ENCODE measurements at regions not wholly inside any gene's neighbourhood (a gene's known extent, or its start where the extent isn't known, plus 50 kb on each side); places are given as distances from the start of the nearest gene placed in this dataset.
A peak's percentile ranks its signal among the peaks of the same experiment; 100 is the strongest.

DNA sequence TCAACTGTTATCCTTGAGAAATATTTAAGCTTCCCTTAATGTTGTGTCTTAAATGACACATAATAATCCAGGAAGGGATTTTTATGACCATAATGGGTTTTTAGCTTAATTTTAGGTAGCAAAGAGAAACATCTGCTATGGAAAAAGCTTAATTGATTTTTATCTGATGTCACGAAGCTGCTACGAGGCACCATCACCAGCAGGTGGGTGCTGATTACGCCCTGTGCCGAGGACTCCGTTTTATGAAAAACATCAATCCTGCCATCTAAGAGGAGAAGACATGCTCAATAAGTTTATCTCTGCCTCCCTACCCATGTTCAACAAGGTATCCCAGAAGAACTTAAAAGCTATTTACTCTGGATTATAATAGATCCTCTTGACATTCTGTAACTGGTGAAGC, 280.6 kb upstream of the ZFP42 start:
- Histone ChIP-seq H3K9me3 (ENCODE audit: control insufficient read depth, low read depth, low read length) (no peaks in the 10 kb centered on the region), H2BK20ac (ENCODE audit: low read depth, low read length, poor library complexity, severe bottlenecking) (no peak overlapping the region), H3K23ac (ENCODE audit: insufficient read length, low read depth, low read length) (no peak overlapping the region), H3K4me2 (ENCODE audit: insufficient read depth, insufficient read length, low read length) (no peak overlapping the region), H2BK12ac (ENCODE audit: insufficient read length, low read depth, low read length) (no peak overlapping the region), H3K18ac (ENCODE audit: insufficient read length, low read depth, low read length) (no peak overlapping the region), H4K20me1 (ENCODE audit: control insufficient read depth, insufficient read depth, insufficient read length) (no peaks in the 10 kb centered on the region), H3K14ac (ENCODE audit: insufficient read depth, low read length) (no peak overlapping the region), H4K5ac (ENCODE audit: insufficient read length, low read depth, low read length) (no peak overlapping the region), H2BK15ac (ENCODE audit: low read depth, low read length) (no peak overlapping the region), H3K9ac (ENCODE audit: extremely low read depth, insufficient read length, low read length) (no peak overlapping the region), H3K79me1 (ENCODE audit: insufficient read depth, low read depth, low read length, poor library complexity, severe bottlenecking) (no peaks in the 10 kb centered on the region), H3T11ph (ENCODE audit: low read length) (no peak overlapping the region), H4K8ac (replicated peaks; ENCODE audit: insufficient read length, low read depth, low read length) (no peak overlapping the region), H3K27ac (ENCODE audit: insufficient read length, low read depth, low read length) (no peak overlapping the region), H2BK5ac (ENCODE audit: insufficient read length, low read length) (no peak overlapping the region), H3K4me1 (ENCODE audit: insufficient read depth, low read length) (no peaks in the 10 kb centered on the region), H3K27me3 (ENCODE audit: insufficient read depth, low read length) (no peaks in the 10 kb centered on the region), H4K91ac (ENCODE audit: insufficient read length, low read depth, low read length) (no peak overlapping the region), H2BK120ac (ENCODE audit: low read depth, low read length, poor library complexity, severe bottlenecking) (no peak overlapping the region), H3K4ac (ENCODE audit: low read depth, low read length) (no peak overlapping the region), H2AFZ (ENCODE audit: low read length) (no peak overlapping the region), H2AK5ac (ENCODE audit: insufficient read length, low read length) (no peak overlapping the region), H3K23me2 (ENCODE audit: insufficient read length, low read depth, low read length, poor library complexity, severe bottlenecking) (no peaks in the 10 kb centered on the region), H3K79me2 (ENCODE audit: insufficient read depth, low read length) (no peaks in the 10 kb centered on the region), H3K56ac (ENCODE audit: insufficient read length, low read depth, low read length) (no peak overlapping the region)
- no CpG with 5 or more reads among the region's 5 CpGs for WGBS (ENCODE audit: extremely low coverage, insufficient read length, low lambda C conversion rate)
- Mint-ChIP-seq H3K9me3 (no peaks in the 10 kb centered on the region), H3K4me1 (no peaks in the 10 kb centered on the region), H3K27me3 (ENCODE audit: low read depth) (no peaks in the 10 kb centered on the region), H3K4me3 (no peak overlapping the region), H3K36me3 (ENCODE audit: insufficient read depth in 1 of 3, low read depth in 3 of 3) (no peaks in the 10 kb centered on the region), H3K27ac (no peak overlapping the region)
- TF ChIP-seq, protein P1, sequence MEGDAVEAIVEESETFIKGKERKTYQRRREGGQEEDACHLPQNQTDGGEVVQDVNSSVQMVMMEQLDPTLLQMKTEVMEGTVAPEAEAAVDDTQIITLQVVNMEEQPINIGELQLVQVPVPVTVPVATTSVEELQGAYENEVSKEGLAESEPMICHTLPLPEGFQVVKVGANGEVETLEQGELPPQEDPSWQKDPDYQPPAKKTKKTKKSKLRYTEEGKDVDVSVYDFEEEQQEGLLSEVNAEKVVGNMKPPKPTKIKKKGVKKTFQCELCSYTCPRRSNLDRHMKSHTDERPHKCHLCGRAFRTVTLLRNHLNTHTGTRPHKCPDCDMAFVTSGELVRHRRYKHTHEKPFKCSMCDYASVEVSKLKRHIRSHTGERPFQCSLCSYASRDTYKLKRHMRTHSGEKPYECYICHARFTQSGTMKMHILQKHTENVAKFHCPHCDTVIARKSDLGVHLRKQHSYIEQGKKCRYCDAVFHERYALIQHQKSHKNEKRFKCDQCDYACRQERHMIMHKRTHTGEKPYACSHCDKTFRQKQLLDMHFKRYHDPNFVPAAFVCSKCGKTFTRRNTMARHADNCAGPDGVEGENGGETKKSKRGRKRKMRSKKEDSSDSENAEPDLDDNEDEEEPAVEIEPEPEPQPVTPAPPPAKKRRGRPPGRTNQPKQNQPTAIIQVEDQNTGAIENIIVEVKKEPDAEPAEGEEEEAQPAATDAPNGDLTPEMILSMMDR (conservative IDR thresholded peaks at IDR 0.05) = peak; percentile 44; the same call in 2 of the 3 replicates
- no peak for DNase-seq
